GM13976 (cell line): ENCODE measurements at regions not wholly inside any gene's neighbourhood (a gene's known extent, or its start where the extent isn't known, plus 50 kb on each side); places are given as distances from the start of the nearest gene placed in this dataset.

Source experiments
- DNase-seq: peaks from one replicate; pipeline ENCODE4 v3.0.0; 2012; ENCODE audit warnings: low spot score
- CTCF ChIP-seq: IDR thresholded peaks from 2 replicates; pipeline ENCODE4 v1.5.1; 2012; ENCODE audit warnings: borderline replicate concordance, mild to moderate bottlenecking; ENCODE audit not compliant: insufficient read depth; ENCODE audit errors: extremely low read depth, missing control alignments, control extremely low read depth
- in situ Hi-C: fragments of 300-500 bp; cut with MboI; formaldehyde crosslinking; loops from one replicate; pipeline ENCODE4 v1.12.0; 2022; ENCODE audit warnings: low sequenced_read_pairs, mixed read lengths, inconsistent platforms; ENCODE audit not compliant: unreplicated experiment

- no peak for DNase-seq
- in situ Hi-C loops = no loop called here
- TF ChIP-seq CTCF = no peak
Observed at GRCh38 chr4:15320121-15320678, 107.6 kb upstream of the C1QTNF7 start.

- no peak for DNase-seq
- TF ChIP-seq CTCF = no peak
- in situ Hi-C loops = no loop called here
Observed at GRCh38 chr4:15322006-15322405, 105.8 kb upstream of the C1QTNF7 start.

DNA sequence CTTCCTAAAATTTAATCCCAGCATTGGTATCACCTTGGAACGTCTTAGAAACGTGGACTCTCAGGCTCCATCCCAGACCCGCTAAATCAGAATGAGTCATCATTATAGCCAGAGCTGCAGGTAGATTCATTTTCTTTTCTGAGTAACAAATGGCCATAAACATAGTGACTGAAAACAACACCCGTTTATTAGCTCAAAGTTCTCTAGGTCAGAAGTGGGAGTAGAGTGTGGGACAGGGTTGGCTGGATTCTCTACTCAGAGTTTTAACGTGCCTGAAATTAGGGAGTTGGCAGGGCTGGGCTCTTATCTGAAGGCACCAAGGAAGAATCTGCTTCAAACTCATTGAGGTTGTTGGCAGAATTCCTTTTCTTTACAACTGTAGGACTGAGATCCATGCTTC, 101.8 kb upstream of the C1QTNF7 start:
- in situ Hi-C loops = no loop called here
- DNase-seq = no peak
- TF ChIP-seq CTCF = no peak

DNA sequence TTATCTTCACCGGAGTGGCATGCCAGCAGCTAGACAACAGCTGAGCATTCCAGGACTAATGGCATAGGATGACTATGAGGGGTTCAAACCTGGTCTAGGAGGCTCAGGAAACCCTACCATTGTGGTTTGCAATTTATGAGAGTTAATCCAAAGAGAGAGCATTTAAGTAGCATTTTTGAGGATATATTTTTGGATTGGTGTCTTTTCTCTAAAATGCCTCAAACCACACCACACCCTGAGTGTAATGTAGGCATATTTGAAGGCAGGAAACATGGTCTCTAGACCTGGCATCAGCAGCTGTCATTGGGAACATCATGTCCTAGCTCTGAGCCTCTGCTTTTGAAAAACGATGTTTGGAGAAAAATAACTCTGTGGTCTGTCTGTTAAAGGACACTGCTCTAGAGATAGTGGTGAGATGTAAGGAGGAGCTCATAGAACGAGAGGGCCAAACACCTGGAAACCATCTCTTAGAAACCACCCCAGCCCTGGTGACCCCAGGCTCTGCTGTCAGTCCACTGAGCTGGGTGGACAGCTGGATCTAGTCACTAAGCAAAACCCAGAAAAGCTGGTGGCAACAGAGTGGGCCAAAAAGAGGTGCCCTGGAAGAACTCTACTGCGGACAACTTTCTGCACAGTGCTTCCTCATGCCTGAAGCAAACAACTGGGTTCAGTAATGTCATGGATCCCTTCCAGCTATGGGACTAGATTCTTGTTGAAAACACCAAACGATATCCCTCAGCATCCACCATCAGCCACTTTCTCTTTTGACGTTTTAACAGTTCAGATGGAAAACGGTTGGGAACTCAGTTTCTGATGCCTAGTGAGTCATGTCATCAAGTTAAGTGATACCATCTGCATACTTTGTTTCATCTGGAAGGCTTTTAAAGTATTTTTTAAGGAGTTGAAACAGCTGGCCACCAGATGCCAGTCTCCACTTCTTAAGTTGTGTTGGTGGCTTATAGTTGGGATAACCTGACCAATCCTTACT, 100.2 kb upstream of the C1QTNF7 start:
- no peak for DNase-seq
- no peak for TF ChIP-seq CTCF
- in situ Hi-C loops = no loop called here

DNA sequence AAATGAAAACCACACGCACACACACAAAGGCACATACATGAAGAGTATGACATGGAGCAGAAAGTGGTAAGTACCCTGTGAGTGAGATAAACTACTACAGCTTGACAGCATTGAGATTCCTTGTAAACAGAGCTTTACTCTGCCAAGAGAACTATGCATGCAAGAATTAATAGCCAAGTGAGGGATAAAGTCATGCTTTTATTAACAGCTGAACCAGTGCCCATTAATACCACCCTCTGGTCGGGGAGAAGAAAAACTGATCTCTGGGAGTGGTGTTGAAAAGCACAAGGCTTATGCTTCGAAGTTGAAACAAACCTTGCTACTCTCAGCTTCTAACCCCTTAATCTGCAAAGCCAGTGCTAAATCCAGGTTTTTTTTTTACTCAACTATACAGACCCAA, 95.9 kb upstream of the C1QTNF7 start:
- in situ Hi-C loops = no loop called here
- TF ChIP-seq CTCF = no peak
- DNase-seq = no peak

- TF ChIP-seq CTCF = no peak
- DNase-seq = no peak
- in situ Hi-C loops = no loop called here
Observed at GRCh38 chr4:15332377-15332776, 95.5 kb upstream of the C1QTNF7 start.
